Ishikawa (cell line): ENCODE measurements at regions not wholly inside any gene's neighbourhood (a gene's known extent, or its start where the extent isn't known, plus 50 kb on each side); places are given as distances from the start of the nearest gene placed in this dataset.

Experiments
- CEBPB ChIP-seq: IDR thresholded peaks from 2 replicates; pipeline ENCODE4 v1.6.1; 2012
- CREB1 ChIP-seq: IDR thresholded peaks from 2 replicates; pipeline ENCODE4 v1.6.1; 2012; ENCODE audit warnings: low read depth
- EGR1 ChIP-seq: IDR thresholded peaks from 2 replicates; pipeline ENCODE4 v1.6.1; 2012
- EP300 ChIP-seq: IDR thresholded peaks from 2 replicates; pipeline ENCODE4 v1.6.1; 2012; ENCODE audit warnings: borderline replicate concordance
- FOXM1 ChIP-seq: IDR thresholded peaks from 2 replicates; pipeline ENCODE4 v1.6.1; 2012; ENCODE audit warnings: low read depth, borderline replicate concordance
- NFIC ChIP-seq: IDR thresholded peaks from 2 replicates; pipeline ENCODE4 v1.6.1; 2012
- RAD21 ChIP-seq: IDR thresholded peaks from 2 replicates; pipeline ENCODE4 v1.6.1; 2012; ENCODE audit warnings: low read depth
- TAF1 ChIP-seq: IDR thresholded peaks from 2 replicates; pipeline ENCODE4 v1.6.1; 2012; ENCODE audit warnings: low read depth, mild to moderate bottlenecking
- TCF12 ChIP-seq: IDR thresholded peaks from 2 replicates; pipeline ENCODE4 v1.6.1; 2012; ENCODE audit warnings: low read depth
- TEAD4 ChIP-seq: IDR thresholded peaks from 2 replicates; pipeline ENCODE4 v1.6.1; 2012
- YY1 ChIP-seq: IDR thresholded peaks from 2 replicates; pipeline ENCODE4 v1.6.1; 2012; ENCODE audit warnings: low read depth
- ZBTB7A ChIP-seq: IDR thresholded peaks from 2 replicates; pipeline ENCODE4 v1.6.1; 2012; ENCODE audit warnings: low read depth
- TF ChIP-seq, protein P1 (sequence below): IDR thresholded peaks from 2 replicates; pipeline ENCODE4 v1.6.1; 2012; ENCODE audit warnings: low read depth, mild to moderate bottlenecking
- TF ChIP-seq, protein P2 (sequence below): IDR thresholded peaks from 2 replicates; pipeline ENCODE4 v1.6.1; 2012
- TF ChIP-seq, protein P3 (sequence below): IDR thresholded peaks from 2 replicates; pipeline ENCODE4 v1.6.1; 2012

DNA sequence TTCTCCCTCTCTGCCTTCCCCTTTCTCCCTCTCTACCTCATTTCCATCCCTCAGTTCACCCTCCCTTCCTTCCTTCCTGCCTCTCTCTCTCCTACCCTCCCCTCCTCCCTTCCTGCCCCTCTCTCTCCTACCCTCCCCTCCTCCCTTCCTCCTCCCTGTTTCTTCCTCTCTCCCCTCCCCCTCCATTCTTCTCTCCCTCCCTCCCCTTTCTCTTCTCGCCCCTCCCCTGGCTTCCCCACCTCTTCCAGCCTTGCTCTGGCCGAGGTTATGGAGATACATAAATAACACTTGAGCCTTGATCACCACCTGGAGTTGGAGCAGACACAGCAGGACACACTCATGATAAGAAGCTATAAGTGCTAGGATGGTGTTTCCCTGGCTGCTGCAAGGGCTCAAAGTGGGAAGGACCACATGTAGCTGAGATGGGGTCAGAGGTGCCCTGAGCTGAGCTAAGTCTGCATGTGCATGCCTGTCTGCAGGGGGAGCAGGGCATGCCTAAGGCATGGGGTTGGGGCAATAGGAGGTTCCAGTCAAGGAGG is 326.1 kb upstream of the HS6ST1 start:
- TF ChIP-seq NFIC (no peak), EGR1 (no peak), TEAD4 (peak; percentile 68)

DNA sequence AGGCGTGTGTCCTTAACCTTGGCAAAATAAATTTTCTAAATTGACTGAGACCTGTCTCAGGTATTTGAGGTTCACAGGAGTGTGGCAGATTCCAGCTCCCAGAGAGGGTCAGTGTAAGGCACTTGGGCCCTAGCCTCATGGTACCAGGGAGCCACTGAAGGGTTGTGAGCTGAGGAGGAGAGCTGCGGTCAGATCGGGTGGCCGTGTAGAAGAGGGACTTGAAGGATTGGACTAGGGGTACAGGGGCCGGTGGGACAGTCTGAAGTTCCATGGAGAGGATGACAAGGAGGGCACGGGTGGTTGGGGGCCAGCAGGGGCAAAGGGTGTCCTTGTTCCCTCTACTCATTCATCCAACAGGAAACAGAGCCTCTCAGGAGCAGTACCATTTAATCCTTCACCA is 327.0 kb upstream of the HS6ST1 start:
- TF ChIP-seq RAD21 = no peak
- no peak for TF ChIP-seq TAF1
- TF ChIP-seq, protein P1, sequence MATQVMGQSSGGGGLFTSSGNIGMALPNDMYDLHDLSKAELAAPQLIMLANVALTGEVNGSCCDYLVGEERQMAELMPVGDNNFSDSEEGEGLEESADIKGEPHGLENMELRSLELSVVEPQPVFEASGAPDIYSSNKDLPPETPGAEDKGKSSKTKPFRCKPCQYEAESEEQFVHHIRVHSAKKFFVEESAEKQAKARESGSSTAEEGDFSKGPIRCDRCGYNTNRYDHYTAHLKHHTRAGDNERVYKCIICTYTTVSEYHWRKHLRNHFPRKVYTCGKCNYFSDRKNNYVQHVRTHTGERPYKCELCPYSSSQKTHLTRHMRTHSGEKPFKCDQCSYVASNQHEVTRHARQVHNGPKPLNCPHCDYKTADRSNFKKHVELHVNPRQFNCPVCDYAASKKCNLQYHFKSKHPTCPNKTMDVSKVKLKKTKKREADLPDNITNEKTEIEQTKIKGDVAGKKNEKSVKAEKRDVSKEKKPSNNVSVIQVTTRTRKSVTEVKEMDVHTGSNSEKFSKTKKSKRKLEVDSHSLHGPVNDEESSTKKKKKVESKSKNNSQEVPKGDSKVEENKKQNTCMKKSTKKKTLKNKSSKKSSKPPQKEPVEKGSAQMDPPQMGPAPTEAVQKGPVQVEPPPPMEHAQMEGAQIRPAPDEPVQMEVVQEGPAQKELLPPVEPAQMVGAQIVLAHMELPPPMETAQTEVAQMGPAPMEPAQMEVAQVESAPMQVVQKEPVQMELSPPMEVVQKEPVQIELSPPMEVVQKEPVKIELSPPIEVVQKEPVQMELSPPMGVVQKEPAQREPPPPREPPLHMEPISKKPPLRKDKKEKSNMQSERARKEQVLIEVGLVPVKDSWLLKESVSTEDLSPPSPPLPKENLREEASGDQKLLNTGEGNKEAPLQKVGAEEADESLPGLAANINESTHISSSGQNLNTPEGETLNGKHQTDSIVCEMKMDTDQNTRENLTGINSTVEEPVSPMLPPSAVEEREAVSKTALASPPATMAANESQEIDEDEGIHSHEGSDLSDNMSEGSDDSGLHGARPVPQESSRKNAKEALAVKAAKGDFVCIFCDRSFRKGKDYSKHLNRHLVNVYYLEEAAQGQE = no peak
- no peak for TF ChIP-seq NFIC
- TF ChIP-seq TEAD4 = no peak
- TF ChIP-seq TCF12 = no peak
- TF ChIP-seq YY1 = no peak
- TF ChIP-seq, protein P2, sequence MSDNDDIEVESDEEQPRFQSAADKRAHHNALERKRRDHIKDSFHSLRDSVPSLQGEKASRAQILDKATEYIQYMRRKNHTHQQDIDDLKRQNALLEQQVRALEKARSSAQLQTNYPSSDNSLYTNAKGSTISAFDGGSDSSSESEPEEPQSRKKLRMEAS = no peak
- no peak for TF ChIP-seq FOXM1
- TF ChIP-seq CEBPB = no peak
- no peak for TF ChIP-seq ZBTB7A
- no peak for TF ChIP-seq EP300
- TF ChIP-seq, protein P3, sequence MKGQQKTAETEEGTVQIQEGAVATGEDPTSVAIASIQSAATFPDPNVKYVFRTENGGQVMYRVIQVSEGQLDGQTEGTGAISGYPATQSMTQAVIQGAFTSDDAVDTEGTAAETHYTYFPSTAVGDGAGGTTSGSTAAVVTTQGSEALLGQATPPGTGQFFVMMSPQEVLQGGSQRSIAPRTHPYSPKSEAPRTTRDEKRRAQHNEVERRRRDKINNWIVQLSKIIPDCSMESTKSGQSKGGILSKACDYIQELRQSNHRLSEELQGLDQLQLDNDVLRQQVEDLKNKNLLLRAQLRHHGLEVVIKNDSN = no peak
- no peak for TF ChIP-seq CREB1
- TF ChIP-seq EGR1 = no peak

DNA sequence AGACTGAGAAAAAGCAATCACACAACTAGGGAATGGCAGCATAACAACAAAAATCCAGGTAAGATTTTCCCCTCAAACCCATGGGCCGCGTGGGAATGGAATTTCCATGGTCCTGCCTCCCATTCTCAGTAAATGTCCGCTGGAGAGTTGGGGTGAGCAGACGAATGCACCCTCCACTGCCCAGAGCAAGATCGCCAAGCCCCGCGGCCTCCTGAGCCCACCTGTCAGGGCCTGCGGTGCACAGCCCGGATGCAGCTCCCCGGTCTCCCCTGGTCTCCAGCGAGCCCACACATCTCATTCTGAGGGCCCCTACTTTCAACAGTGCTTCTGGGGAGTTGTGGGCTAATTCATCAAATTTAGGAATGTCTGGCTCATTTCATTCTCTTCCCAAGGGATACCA is 327.4 kb upstream of the HS6ST1 start:
- TF ChIP-seq ZBTB7A = no peak
- TF ChIP-seq, protein P1 = no peak

DNA sequence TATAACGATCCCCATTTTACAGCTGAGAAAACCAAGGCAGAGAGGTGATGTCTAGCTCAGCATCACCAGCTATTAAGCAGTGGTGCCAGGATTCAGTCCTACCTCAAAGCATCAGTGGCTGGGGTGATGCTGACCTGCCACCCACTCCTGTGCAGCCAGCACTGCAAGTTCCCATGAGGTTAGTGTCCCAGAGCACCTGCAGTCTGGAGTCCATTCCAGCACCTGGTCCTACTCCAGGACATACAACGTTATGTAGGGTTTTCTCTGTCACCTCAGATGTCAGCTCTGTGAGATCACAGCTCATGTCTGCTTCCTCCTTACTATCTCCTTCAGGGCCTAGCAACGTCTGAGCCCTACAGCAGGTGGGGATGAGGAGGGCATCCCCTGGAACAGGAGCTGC is 328.0 kb upstream of the HS6ST1 start:
- TF ChIP-seq, protein P1 = no peak
- TF ChIP-seq, protein P2 = no peak
- TF ChIP-seq EGR1 (no peak), FOXM1 (no peak), YY1 (no peak), CEBPB (no peak), ZBTB7A (no peak), RAD21 (no peak), EP300 (no peak), CREB1 (no peak), TCF12 (no peak), TAF1 (no peak), TEAD4 (no peak), NFIC (no peak)
- TF ChIP-seq, protein P3 = no peak

DNA sequence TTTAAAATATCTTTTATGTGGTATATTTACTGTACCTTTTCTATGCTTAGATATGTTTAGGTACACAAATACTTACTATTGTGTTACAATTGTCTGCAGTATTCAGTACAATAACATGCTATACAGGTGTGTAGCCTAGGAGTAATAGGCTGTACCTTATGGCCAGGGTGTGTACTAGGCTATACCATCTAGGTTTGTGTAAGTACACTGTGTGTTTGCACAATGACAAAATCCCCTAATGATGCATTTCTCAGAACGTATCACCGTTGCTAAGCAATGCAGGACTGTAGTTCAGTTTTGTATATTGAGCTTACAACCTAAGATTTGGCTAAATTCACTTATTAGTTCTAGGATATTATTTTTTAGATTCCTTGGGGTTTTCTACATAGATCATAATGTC is 332.3 kb upstream of the HS6ST1 start:
- TF ChIP-seq CREB1 = no peak
- no peak for TF ChIP-seq TEAD4
- no peak for TF ChIP-seq FOXM1
- no peak for TF ChIP-seq ZBTB7A
- TF ChIP-seq EGR1 = no peak
- TF ChIP-seq, protein P2 = no peak
- TF ChIP-seq YY1 = no peak
- TF ChIP-seq, protein P3 = no peak
